A549 (cell line): ENCODE measurements at regions not wholly inside any gene's neighbourhood (a gene's known extent, or its start where the extent isn't known, plus 50 kb on each side); places are given as distances from the start of the nearest gene placed in this dataset.

Experiments used
- ATAC-seq, 2 experiments: fragments of 200-7000 bp in 1 of 2; fragments of >200 bp in 1 of 2; cut with Nextera tagmentation in 1 of 2; cut with Tn5 transposase in 1 of 2; 3 replicates each; pipeline versions ENCODE4 v1.8.0 to v1.9.1; 2018 to 2020; ENCODE audit warnings: mild to moderate bottlenecking in 1 of 2, moderate library complexity in 1 of 2
- CTCF ChIA-PET: fragments of 300-600 bp; sonication (Branson Sonifier 250); formaldehyde crosslinking; extraction: SDS; loops from one replicate; lab custom pipeline; 2021; ENCODE audit warnings: antibody characterized with exemption, inconsistent platforms; lab: Yijun Ruan, JAX
- POLR2A ChIA-PET: fragments of 350-600 bp; formaldehyde crosslinking; extraction: SDS; loops from one replicate; lab custom pipeline; 2021; ENCODE audit warnings: antibody characterized with exemption, inconsistent platforms; lab: Yijun Ruan, JAX
- DNase-seq, 2 experiments: peaks; one replicate each; pipeline versions ENCODE4 v3.0.0 to v3.0.0-alpha.2; 2011 to 2016; ENCODE audit warnings: low read depth in 1 of 2, low spot score in 1 of 2
- FAIRE-seq: peaks from 2 replicates; lab custom pipeline; 2011; peaks lifted over from hg19 to GRCh38; lab: Jason Lieb, UNC
- H3K27ac ChIP-seq, 2 experiments: fragments of >200 bp; sonication (Bioruptor Twin); formaldehyde crosslinking; 3 replicates each; pipeline ENCODE4 v1.5.1; 2016 to 2017
- H3K4me1 ChIP-seq: fragments of >200 bp; sonication (Bioruptor Twin); formaldehyde crosslinking; 3 replicates; pipeline ENCODE4 v1.6.1; 2016
- H3K4me2 ChIP-seq: fragments of >200 bp; sonication (Bioruptor Twin); formaldehyde crosslinking; 3 replicates; pipeline ENCODE4 v1.6.1; 2016
- H3K4me3 ChIP-seq: fragments of >200 bp; sonication (Bioruptor Twin); formaldehyde crosslinking; 3 replicates; pipeline ENCODE4 v1.5.1; 2016
- H3K9me3 ChIP-seq: fragments of >200 bp; sonication (Bioruptor Twin); formaldehyde crosslinking; 3 replicates; pipeline ENCODE4 v1.6.1; 2016
- BHLHE40 ChIP-seq: IDR thresholded peaks from 2 replicates; pipeline ENCODE4 v1.6.1; 2012; ENCODE audit warnings: low read depth, low read length, inconsistent platforms
- CBX2 ChIP-seq: fragments of 200-600 bp; sonication (generic); IDR thresholded peaks from 2 replicates; pipeline ENCODE4 v1.6.1; 2016; ENCODE audit warnings: low read depth, mild to moderate bottlenecking, borderline replicate concordance
- CEBPB ChIP-seq, 2 experiments: fragments of >200 bp in 1 of 2; sonication (Bioruptor Twin) in 1 of 2; formaldehyde crosslinking in 1 of 2; IDR thresholded peaks; 2 replicates each; pipeline ENCODE4 v1.6.1; 2012 to 2016
- CHD4 ChIP-seq: fragments of 200-600 bp; sonication (generic); IDR thresholded peaks from 2 replicates; pipeline ENCODE4 v1.6.1; 2016; ENCODE audit warnings: antibody characterized with exemption, mild to moderate bottlenecking, borderline replicate concordance
- EHMT2 ChIP-seq: fragments of 200-600 bp; sonication (generic); IDR thresholded peaks from 2 replicates; pipeline ENCODE4 v1.6.1; 2016; ENCODE audit warnings: antibody characterized with exemption, low read depth, mild to moderate bottlenecking, moderate library complexity
- EP300 ChIP-seq, 2 experiments: fragments of >200 bp; sonication (Bioruptor Twin); formaldehyde crosslinking; IDR thresholded peaks; 2 replicates in 1 of 2; 3 replicates in 1 of 2; pipeline ENCODE4 v1.6.1; 2016 to 2017
- ESRRA ChIP-seq: fragments of 150-350 bp; IDR thresholded peaks from 2 replicates; pipeline ENCODE4 v1.6.1; 2014; ENCODE audit warnings: mild to moderate bottlenecking, low read length, borderline replicate concordance
- FOSB ChIP-seq: fragments of 250-450 bp; sonication (Bioruptor Pico); IDR thresholded peaks from 2 replicates; pipeline ENCODE4 v1.5.0; 2020; ENCODE audit warnings: mild to moderate bottlenecking, moderate library complexity
- FOXS1 ChIP-seq: fragments of 250-450 bp; sonication (Bioruptor Pico); IDR thresholded peaks from 2 replicates; pipeline ENCODE4 v1.5.0; 2020; ENCODE audit warnings: mild to moderate bottlenecking, moderate library complexity
- GATA3 ChIP-seq: IDR thresholded peaks from 2 replicates; pipeline ENCODE4 v1.6.1; 2012; ENCODE audit warnings: borderline replicate concordance
- HDAC2 ChIP-seq: fragments of 200-600 bp; sonication (generic); IDR thresholded peaks from 2 replicates; pipeline ENCODE4 v1.6.1; 2016
- HES2 ChIP-seq: fragments of >200 bp; sonication (Bioruptor Twin); formaldehyde crosslinking; IDR thresholded peaks from 2 replicates; pipeline ENCODE4 v1.6.1; 2016
- HEYL ChIP-seq: fragments of 250-450 bp; sonication (Bioruptor Pico); IDR thresholded peaks from 2 replicates; pipeline ENCODE4 v1.8.0; 2021; ENCODE audit warnings: mild to moderate bottlenecking, moderate library complexity
- HOXA7 ChIP-seq: fragments of 250-450 bp; sonication (Bioruptor Pico); IDR thresholded peaks from 2 replicates; pipeline ENCODE4 v1.5.0; 2020; ENCODE audit warnings: mild to moderate bottlenecking, moderate library complexity
- HOXB5 ChIP-seq: fragments of 250-450 bp; sonication (Bioruptor Pico); IDR thresholded peaks from 2 replicates; pipeline ENCODE4 v1.5.0; 2020; ENCODE audit warnings: mild to moderate bottlenecking, moderate library complexity
- KDM1A ChIP-seq: fragments of 200-600 bp; sonication (generic); IDR thresholded peaks from 2 replicates; pipeline ENCODE4 v1.6.1; 2016; ENCODE audit warnings: low read depth, mild to moderate bottlenecking
- MAFK ChIP-seq: fragments of 450-650 bp; IDR thresholded peaks from 2 replicates; pipeline ENCODE4 v1.6.1; 2014; ENCODE audit not compliant: partially characterized antibody
- MAX ChIP-seq: IDR thresholded peaks from 2 replicates; pipeline ENCODE4 v1.6.1; 2012
- NFE2L2 ChIP-seq: fragments of 150-350 bp; conservative IDR thresholded peaks from 2 replicates; pipeline ENCODE4 v1.6.1; 2014; ENCODE audit warnings: low read length
- NPAS2 ChIP-seq: fragments of 250-450 bp; sonication (Bioruptor Pico); IDR thresholded peaks from 2 replicates; pipeline ENCODE4 v1.8.0; 2022; ENCODE audit warnings: mild to moderate bottlenecking, moderate library complexity, borderline replicate concordance
- PBX3 ChIP-seq: IDR thresholded peaks from 2 replicates; pipeline ENCODE4 v1.6.1; 2012
- PHF8 ChIP-seq: fragments of 200-600 bp; sonication (generic); IDR thresholded peaks from 2 replicates; pipeline ENCODE4 v1.6.1; 2016; ENCODE audit warnings: low read depth, mild to moderate bottlenecking, antibody characterized with exemption, moderate library complexity, borderline replicate concordance
- POLR2AphosphoS2 ChIP-seq: conservative IDR thresholded peaks from 2 replicates; pipeline ENCODE4 v1.6.1; 2012; ENCODE audit warnings: low read length, improper control_type of control experiment, inconsistent platforms
- RFX5 ChIP-seq: fragments of 450-650 bp; IDR thresholded peaks from 2 replicates; pipeline ENCODE4 v1.7.1; 2014; ENCODE audit warnings: antibody characterized with exemption, mild to moderate bottlenecking, moderate library complexity
- SMC3 ChIP-seq: fragments of >200 bp; sonication (Bioruptor Twin); formaldehyde crosslinking; IDR thresholded peaks from 3 replicates; pipeline ENCODE4 v1.6.1; 2018; ENCODE audit warnings: inconsistent platforms
- ZSCAN20 ChIP-seq: fragments of 250-450 bp; sonication (Bioruptor Pico); IDR thresholded peaks from 2 replicates; pipeline ENCODE4 v1.8.0; 2022; ENCODE audit warnings: mild to moderate bottlenecking, moderate library complexity
- WGBS: methylation state at CpG from one replicate; pipeline ENCODE4 v1.1.6; 2017; ENCODE audit errors: missing lambda C conversion rate; 5-methylcytosine and 5-hydroxymethylcytosine counted together

GRCh38 chr6:165826487-165827189, 163.6 kb upstream of the PDE10A start:
- no peak for FAIRE-seq
- POLR2A ChIA-PET = no interaction called here
- CTCF ChIA-PET = no interaction called here

GRCh38 chr6:165825256-165825815, 162.3 kb upstream of the PDE10A start:
- H3K4me3 ChIP-seq = no peak overlapping the region
- FAIRE-seq (no peak), DNase-seq (no peak)
- 92% methylated on average over 9 of the region's 9 CpGs for WGBS
- no peak overlapping the region for H3K27ac ChIP-seq
- H3K9me3 ChIP-seq = no peaks in the 10 kb centered on the region
- ChIA-PET CTCF (no interaction called here), POLR2A (no interaction called here)
- H3K4me2 ChIP-seq = no peak overlapping the region
- H3K4me1 ChIP-seq = peaks cover 11% of the 10 kb centered on the region; the same call in 1 of the 3 replicates
- TF ChIP-seq FOXS1 (no peak), NPAS2 (CRISPR knock-in tag) (no peak), HOXA7 (CRISPR knock-in tag) (no peak), PBX3 (no peak), CEBPB (IDR thresholded peaks at IDR 0.05) (no peak)
- TF ChIP-seq, all 56 proteins: peak for 0
- ATAC-seq = no peak; a peak in 1 of 6 replicates

More at GRCh38 chr6:165826487-165827189, 163.6 kb upstream of the PDE10A start:
- ATAC-seq (no peak), DNase-seq (no peak)
- Histone ChIP-seq H3K4me3 (no peak overlapping the region), H3K27ac (no peak overlapping the region), H3K9me3 (no peaks in the 10 kb centered on the region), H3K4me2 (no peak overlapping the region), H3K4me1 (peaks cover 5% of the 10 kb centered on the region; the same call in 1 of the 3 replicates)
- WGBS = 90% methylated on average over 25 of the region's 33 CpGs
- no peak for TF ChIP-seq EHMT2
- no peak for TF ChIP-seq HES2
- no peak for TF ChIP-seq POLR2AphosphoS2
- no peak for TF ChIP-seq EP300 (IDR thresholded peaks at IDR 0.05)
- no peak for TF ChIP-seq BHLHE40

- Histone ChIP-seq H3K4me2 (no peak overlapping the region), H3K4me1 (peaks cover 11% of the 10 kb centered on the region; the same call in 1 of the 3 replicates), H3K27ac (no peak overlapping the region)
- POLR2A ChIA-PET = no interaction called here
- CTCF ChIA-PET = no interaction called here
- FAIRE-seq = no peak
- TF ChIP-seq PBX3 (no peak), HOXA7 (CRISPR knock-in tag) (no peak), HOXB5 (CRISPR knock-in tag) (no peak), ESRRA (no peak), ZSCAN20 (CRISPR knock-in tag) (no peak), EHMT2 (no peak)
- TF ChIP-seq, all 56 proteins: peak for 0
- DNase-seq (no peak), ATAC-seq (no peak)
- H3K9me3 ChIP-seq = no peaks in the 10 kb centered on the region
- WGBS = 83% methylated on average over 10 of the region's 10 CpGs
- no peak overlapping the region for H3K4me3 ChIP-seq
Measured at GRCh38 chr6:165823609-165824326, 160.7 kb upstream of the PDE10A start.

GRCh38 chr6:165822501-165822900, 159.5 kb upstream of the PDE10A start:
- Histone ChIP-seq H3K4me1 (peaks cover 11% of the 10 kb centered on the region; the same call in 1 of the 3 replicates), H3K9me3 (no peaks in the 10 kb centered on the region), H3K27ac (no peak overlapping the region), H3K4me3 (no peak overlapping the region), H3K4me2 (no peak overlapping the region)
- WGBS = 94% methylated on average over 7 of the region's 7 CpGs
- POLR2A ChIA-PET = no interaction called here
- FAIRE-seq (no peak), DNase-seq (no peak), ATAC-seq (no peak)
- CTCF ChIA-PET = no interaction called here
- no peak for TF ChIP-seq MAX
- TF ChIP-seq SMC3 = no peak
- no peak for TF ChIP-seq RFX5
- no peak for TF ChIP-seq GATA3
- TF ChIP-seq CHD4 = no peak
- no peak for TF ChIP-seq KDM1A
- no peak for TF ChIP-seq HEYL (CRISPR knock-in tag)
- no peak for TF ChIP-seq FOSB (CRISPR knock-in tag)
- TF ChIP-seq HDAC2 = no peak
- TF ChIP-seq NFE2L2 = no peak
- TF ChIP-seq CBX2 = no peak
- no peak for TF ChIP-seq MAFK
- no peak for TF ChIP-seq PHF8
